ENCODE measurements at regions not wholly inside any gene's neighbourhood (a gene's known extent, or its start where the extent isn't known, plus 50 kb on each side); places are given as distances from the start of the nearest gene placed in this dataset.

- no peak overlapping the region for H3K27ac ChIP-seq (ENCODE audit: low read depth, low read length, poor library complexity, severe bottlenecking)
- TF ChIP-seq CTCF (conservative IDR thresholded peaks at IDR 0.05; ENCODE audit: low read depth, low read length): no peak
- TF ChIP-seq EZH2 (IDR thresholded peaks at IDR 0.05; ENCODE audit: borderline replicate concordance, low read depth, low read length, poor library complexity, severe bottlenecking): no peak
- no peak for DNase-seq (ENCODE audit: low spot score)
- no peaks in the 10 kb centered on the region for H3K9me3 ChIP-seq (ENCODE audit: low read depth, low read length, poor library complexity, severe bottlenecking)
- no peaks in the 10 kb centered on the region for H3K36me3 ChIP-seq (ENCODE audit: insufficient read depth, low read length, poor library complexity, severe bottlenecking)
- peaks cover 3% of the 10 kb centered on the region for H3K27me3 ChIP-seq (replicated peaks; ENCODE audit: insufficient read depth, low read depth, low read length, poor library complexity)
- intact Hi-C loops (cut with micrococcal nuclease; ENCODE audit: unreplicated experiment): no loop called here
- no TSS peak for BruUV-seq (replicated peaks)
- no peaks in the 10 kb centered on the region for H3K4me1 ChIP-seq (ENCODE audit: insufficient read depth, low read length, poor library complexity, severe bottlenecking)
- POLR2A ChIA-PET (ENCODE audit: low non-redundant PET): no interaction called here
- no peak overlapping the region for H3K4me3 ChIP-seq (ENCODE audit: low read depth, low read length, poor library complexity, severe bottlenecking)
- CTCF ChIA-PET: no interaction called here
Measured at GRCh38 chr22:45094081-45094720, 69.5 kb upstream of the NUP50 start.

GRCh38 chr22:45094825-45095224, 68.9 kb upstream of the NUP50 start:
- H3K36me3 ChIP-seq (ENCODE audit: insufficient read depth, low read length, poor library complexity, severe bottlenecking): no peaks in the 10 kb centered on the region
- CTCF ChIA-PET: interaction anchor here (0.6 to 2.0 kb wide), 2 partner anchors 196 to 274 kb away, joined by 9 to 10 read pairs; no protein-coding TSS in a partner anchor
- no peak overlapping the region for H3K4me3 ChIP-seq (ENCODE audit: low read depth, low read length, poor library complexity, severe bottlenecking)
- POLR2A ChIA-PET (ENCODE audit: low non-redundant PET): no interaction called here
- no peak overlapping the region for H3K27ac ChIP-seq (ENCODE audit: low read depth, low read length, poor library complexity, severe bottlenecking)
- no peak for TF ChIP-seq CTCF (conservative IDR thresholded peaks at IDR 0.05; ENCODE audit: low read depth, low read length)
- no peak for TF ChIP-seq EZH2 (IDR thresholded peaks at IDR 0.05; ENCODE audit: borderline replicate concordance, low read depth, low read length, poor library complexity, severe bottlenecking)
- no peak for DNase-seq (ENCODE audit: low spot score)
- H3K27me3 ChIP-seq (replicated peaks; ENCODE audit: insufficient read depth, low read depth, low read length, poor library complexity): peaks cover 3% of the 10 kb centered on the region
- intact Hi-C loops (cut with micrococcal nuclease; ENCODE audit: unreplicated experiment): no loop called here
- no TSS peak for BruUV-seq (replicated peaks)
- H3K9me3 ChIP-seq (ENCODE audit: low read depth, low read length, poor library complexity, severe bottlenecking): no peaks in the 10 kb centered on the region
- H3K4me1 ChIP-seq (ENCODE audit: insufficient read depth, low read length, poor library complexity, severe bottlenecking): no peaks in the 10 kb centered on the region

- no peak overlapping the region for H3K27ac ChIP-seq (ENCODE audit: low read depth, low read length, poor library complexity, severe bottlenecking)
- no peaks in the 10 kb centered on the region for H3K36me3 ChIP-seq (ENCODE audit: insufficient read depth, low read length, poor library complexity, severe bottlenecking)
- H3K4me1 ChIP-seq (ENCODE audit: insufficient read depth, low read length, poor library complexity, severe bottlenecking): no peaks in the 10 kb centered on the region
- TF ChIP-seq CTCF (conservative IDR thresholded peaks at IDR 0.05; ENCODE audit: low read depth, low read length) (peak; percentile 92), EZH2 (IDR thresholded peaks at IDR 0.05; ENCODE audit: borderline replicate concordance, low read depth, low read length, poor library complexity, severe bottlenecking) (no peak)
- POLR2A ChIA-PET (ENCODE audit: low non-redundant PET): no interaction called here
- H3K9me3 ChIP-seq (ENCODE audit: low read depth, low read length, poor library complexity, severe bottlenecking): no peaks in the 10 kb centered on the region
- H3K27me3 ChIP-seq (replicated peaks; ENCODE audit: insufficient read depth, low read depth, low read length, poor library complexity): peaks cover 3% of the 10 kb centered on the region
- no peak overlapping the region for H3K4me3 ChIP-seq (ENCODE audit: low read depth, low read length, poor library complexity, severe bottlenecking)
- no TSS peak for BruUV-seq (replicated peaks)
- DNase-seq (ENCODE audit: low spot score): peak; percentile 78
- CTCF ChIA-PET: interaction anchor here (2.0 kb wide), 1 partner anchor 276 kb away, joined by 9 read pairs; no protein-coding TSS in a partner anchor
- intact Hi-C loops (cut with micrococcal nuclease; ENCODE audit: unreplicated experiment): loop anchor here (1.0 kb wide), 2 partner anchors 121 to 276 kb away; no protein-coding TSS in a partner anchor
Measured at GRCh38 chr22:45096256-45096907, 67.3 kb upstream of the NUP50 start.

Measured in A673 (cell line).